Mesenchymal stem cell (in vitro differentiated cells and primary cell): ENCODE measurements at regions not wholly inside any gene's neighbourhood (a gene's known extent, or its start where the extent isn't known, plus 50 kb on each side); places are given as distances from the start of the nearest gene placed in this dataset.

Experiments
- DNase-seq: peaks from one replicate; pipeline ENCODE4 v3.0.0-alpha.2; 2013
- H2AFZ ChIP-seq: one replicate; pipeline ENCODE4 v1.6.1; 2013; ENCODE audit warnings: low read depth, mild to moderate bottlenecking, control low read depth, inconsistent platforms, low read length, moderate library complexity
- H2AK5ac ChIP-seq: 2 replicates; pipeline ENCODE4 v1.6.1; 2013; ENCODE audit warnings: low read length, moderate library complexity, mild to moderate bottlenecking, inconsistent platforms; ENCODE audit not compliant: severe bottlenecking
- H2BK120ac ChIP-seq: one replicate; pipeline ENCODE4 v1.6.1; 2013; ENCODE audit warnings: low read depth, mild to moderate bottlenecking, inconsistent platforms, low read length, moderate library complexity
- H2BK12ac ChIP-seq, 2 experiments: one replicate each; pipeline ENCODE4 v1.6.1; 2013; ENCODE audit warnings: inconsistent platforms in 2 of 2, low read length in 2 of 2, mild to moderate bottlenecking in 2 of 2, moderate library complexity in 2 of 2, control low read depth in 1 of 2
- H2BK15ac ChIP-seq: one replicate; pipeline ENCODE4 v1.6.1; 2013; ENCODE audit warnings: mild to moderate bottlenecking, low read depth, inconsistent platforms; ENCODE audit not compliant: poor library complexity, severe bottlenecking
- H2BK5ac ChIP-seq: 2 replicates; pipeline ENCODE4 v1.6.1; 2013; ENCODE audit warnings: low read depth, mild to moderate bottlenecking, low read length, control low read depth, inconsistent platforms; ENCODE audit not compliant: poor library complexity, severe bottlenecking
- H3K14ac ChIP-seq, 2 experiments: one replicate each; pipeline ENCODE4 v1.6.1; 2013; ENCODE audit warnings: inconsistent platforms in 2 of 2, low read length in 2 of 2, control low read depth in 1 of 2, mild to moderate bottlenecking in 1 of 2, moderate library complexity in 1 of 2
- H3K18ac ChIP-seq, 2 experiments: one replicate each; pipeline ENCODE4 v1.6.1; 2013; ENCODE audit warnings: inconsistent platforms in 2 of 2, low read length in 2 of 2, control low read depth in 1 of 2, low read depth in 1 of 2, mild to moderate bottlenecking in 1 of 2
- H3K23ac ChIP-seq, 2 experiments: one replicate each; pipeline ENCODE4 v1.6.1; 2013; ENCODE audit warnings: inconsistent platforms in 2 of 2, low read length in 2 of 2, mild to moderate bottlenecking in 2 of 2, moderate library complexity in 2 of 2, control low read depth in 1 of 2
- H3K27ac ChIP-seq: 2 replicates; pipeline ENCODE4 v1.5.1; 2013; ENCODE audit warnings: mild to moderate bottlenecking, moderate library complexity, low read length, control low read depth, inconsistent platforms; ENCODE audit not compliant: poor library complexity, severe bottlenecking
- H3K27me3 ChIP-seq, 2 experiments: 2 replicates each; pipeline versions ENCODE4 v1.6.1 to v1.7.0; 2013; ENCODE audit warnings: low read length in 2 of 2, mild to moderate bottlenecking in 2 of 2, moderate library complexity in 2 of 2, control low read depth in 1 of 2, inconsistent platforms in 1 of 2; ENCODE audit not compliant: control insufficient read depth in 1 of 2, insufficient read depth in 1 of 2
- H3K36me3 ChIP-seq, 2 experiments: 2 replicates each; pipeline versions ENCODE4 v1.6.1 to v1.7.0; 2013; ENCODE audit warnings: low read length in 2 of 2, control low read depth in 1 of 2, inconsistent platforms in 1 of 2, low read depth in 1 of 2, mild to moderate bottlenecking in 1 of 2; ENCODE audit not compliant: insufficient read depth in 2 of 2, control insufficient read depth in 1 of 2
- H3K4ac ChIP-seq, 2 experiments: one replicate each; pipeline ENCODE4 v1.6.1; 2013; ENCODE audit warnings: inconsistent platforms in 2 of 2, low read length in 2 of 2, mild to moderate bottlenecking in 2 of 2, moderate library complexity in 2 of 2, control low read depth in 1 of 2, low read depth in 1 of 2
- H3K4me1 ChIP-seq: 2 replicates; pipeline ENCODE4 v1.6.1; 2013; ENCODE audit warnings: low read depth, low read length, control low read depth; ENCODE audit not compliant: control insufficient read depth, insufficient read depth
- H3K4me2 ChIP-seq: 2 replicates; pipeline ENCODE4 v1.6.1; 2013; ENCODE audit warnings: low read length, mild to moderate bottlenecking, inconsistent platforms; ENCODE audit not compliant: poor library complexity, severe bottlenecking
- H3K4me3 ChIP-seq, 2 experiments: 2 replicates each; pipeline versions ENCODE4 v1.5.1 to v1.7.0; 2013; ENCODE audit warnings: low read length in 2 of 2, mild to moderate bottlenecking in 2 of 2, control low read depth in 1 of 2, low read depth in 1 of 2; ENCODE audit not compliant: insufficient read depth in 1 of 2
- H3K79me1 ChIP-seq: replicated peaks from 2 replicates; pipeline ENCODE4 v1.6.1; 2013; ENCODE audit warnings: mild to moderate bottlenecking, control low read depth, low read length, inconsistent platforms; ENCODE audit not compliant: poor library complexity, severe bottlenecking
- H3K9ac ChIP-seq: 2 replicates; pipeline ENCODE4 v1.7.0; 2013; ENCODE audit warnings: mild to moderate bottlenecking, low read length, moderate library complexity
- H3K9me3 ChIP-seq: 2 replicates; pipeline ENCODE4 v1.7.0; 2013; ENCODE audit warnings: mild to moderate bottlenecking, low read length; ENCODE audit not compliant: control insufficient read depth
- H4K8ac ChIP-seq: one replicate; pipeline ENCODE4 v1.6.1; 2013; ENCODE audit warnings: inconsistent platforms, mild to moderate bottlenecking, low read length, moderate library complexity
- H4K91ac ChIP-seq: one replicate; pipeline ENCODE4 v1.6.1; 2013; ENCODE audit warnings: mild to moderate bottlenecking, low read length, inconsistent platforms
- WGBS: methylation state at CpG from one replicate; pipeline ENCODE4 v1.1.7; 2013; ENCODE audit warnings: mixed read lengths; 5-methylcytosine and 5-hydroxymethylcytosine counted together

DNA sequence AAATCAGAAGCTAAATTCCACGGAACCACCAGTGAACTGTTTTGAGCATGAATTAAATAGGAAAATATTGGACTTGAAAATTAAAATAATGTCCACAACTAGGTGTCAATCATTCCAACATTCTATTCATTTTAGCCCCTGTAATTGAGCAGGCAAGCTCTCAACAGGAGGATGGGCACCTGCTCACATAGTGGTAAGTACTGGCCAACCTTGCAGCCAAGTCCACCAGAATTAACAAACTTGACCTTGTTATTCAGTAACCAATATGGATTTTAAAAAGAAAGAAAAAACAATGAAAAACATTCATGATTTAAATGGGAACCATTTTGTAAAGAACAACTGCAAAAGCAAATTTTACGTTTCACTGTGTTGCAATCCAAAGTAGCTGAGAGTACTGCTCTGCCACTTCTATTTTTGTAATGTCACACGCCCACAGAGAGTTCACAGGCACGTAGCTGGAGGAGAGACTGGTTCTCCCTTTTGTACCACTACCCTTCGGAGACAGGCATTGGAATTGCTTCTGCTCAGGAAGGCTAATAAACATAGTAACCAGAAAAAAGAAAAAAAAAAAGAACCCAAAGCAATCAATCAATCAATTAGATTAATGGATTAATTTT lies 75.2 kb upstream of the F13A1 start:
- DNase-seq, result no peak
- peaks cover 0 to 13% of the 10 kb centered on the region in 2 experiments for H3K27me3 ChIP-seq
- no peaks in the 10 kb centered on the region for H3K9me3 ChIP-seq
- H3K36me3 ChIP-seq, result no peaks in the 10 kb centered on the region
- no peak overlapping the region for H2AFZ ChIP-seq
- H3K79me1 ChIP-seq, result no peaks in the 10 kb centered on the region
- H3K9ac ChIP-seq, result no peak overlapping the region
- no peak overlapping the region for H2AK5ac ChIP-seq
- WGBS, result 42% methylated on average over 3 of the region's 5 CpGs
- no peak overlapping the region for H4K91ac ChIP-seq
- no peak overlapping the region for H2BK15ac ChIP-seq
- no peak overlapping the region for H2BK5ac ChIP-seq
- H4K8ac ChIP-seq, result no peak overlapping the region
- no peak overlapping the region for H3K4ac ChIP-seq
- no peak overlapping the region for H3K4me3 ChIP-seq
- no peak overlapping the region for H2BK120ac ChIP-seq
- no peak overlapping the region for H3K4me2 ChIP-seq
- no peak overlapping the region for H3K14ac ChIP-seq
- H3K27ac ChIP-seq, result no peak overlapping the region
- H3K4me1 ChIP-seq, result no peaks in the 10 kb centered on the region
- no peak overlapping the region for H3K23ac ChIP-seq
- H2BK12ac ChIP-seq, result no peak overlapping the region
- no peak overlapping the region for H3K18ac ChIP-seq

DNA sequence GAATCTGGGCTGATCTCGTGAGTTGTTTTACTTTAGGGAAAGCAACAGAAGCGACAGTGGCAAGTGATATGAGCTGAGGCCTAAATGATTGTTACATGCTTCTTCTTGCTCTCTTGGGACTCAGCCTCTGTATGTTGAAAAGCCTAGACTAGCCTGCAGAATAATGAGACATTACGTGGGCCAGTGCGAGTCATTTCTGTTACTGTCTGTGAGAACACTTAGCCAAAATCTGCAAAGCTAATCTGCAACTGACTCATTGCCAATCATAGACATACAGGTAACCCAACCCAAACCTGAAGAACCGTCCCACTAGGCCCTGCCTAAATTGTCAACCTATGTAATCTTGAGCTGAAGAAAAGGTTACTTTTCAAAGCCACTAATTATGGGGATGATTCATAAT lies 77.4 kb upstream of the F13A1 start:
- H4K91ac ChIP-seq, result no peak overlapping the region
- H3K23ac ChIP-seq, result no peak overlapping the region
- DNase-seq, result no peak
- no peak overlapping the region for H3K14ac ChIP-seq
- no peak overlapping the region for H3K4me3 ChIP-seq
- H4K8ac ChIP-seq, result no peak overlapping the region
- no peak overlapping the region for H2AFZ ChIP-seq
- H3K36me3 ChIP-seq, result no peaks in the 10 kb centered on the region
- no peak overlapping the region for H3K4me2 ChIP-seq
- H2BK5ac ChIP-seq, result no peak overlapping the region
- no peak overlapping the region for H3K27ac ChIP-seq
- H2BK12ac ChIP-seq, result no peak overlapping the region
- H3K18ac ChIP-seq, result no peak overlapping the region
- 82% methylated on average over 4 of the region's 5 CpGs for WGBS
- no peaks in the 10 kb centered on the region for H3K9me3 ChIP-seq
- H2BK120ac ChIP-seq, result no peak overlapping the region
- no peak overlapping the region for H3K4ac ChIP-seq
- no peak overlapping the region for H3K9ac ChIP-seq
- no peak overlapping the region for H2BK15ac ChIP-seq
- H3K27me3 ChIP-seq, result peaks cover 0 to 11% of the 10 kb centered on the region in 2 experiments
- H2AK5ac ChIP-seq, result no peak overlapping the region
- no peaks in the 10 kb centered on the region for H3K79me1 ChIP-seq
- H3K4me1 ChIP-seq, result no peaks in the 10 kb centered on the region

DNA sequence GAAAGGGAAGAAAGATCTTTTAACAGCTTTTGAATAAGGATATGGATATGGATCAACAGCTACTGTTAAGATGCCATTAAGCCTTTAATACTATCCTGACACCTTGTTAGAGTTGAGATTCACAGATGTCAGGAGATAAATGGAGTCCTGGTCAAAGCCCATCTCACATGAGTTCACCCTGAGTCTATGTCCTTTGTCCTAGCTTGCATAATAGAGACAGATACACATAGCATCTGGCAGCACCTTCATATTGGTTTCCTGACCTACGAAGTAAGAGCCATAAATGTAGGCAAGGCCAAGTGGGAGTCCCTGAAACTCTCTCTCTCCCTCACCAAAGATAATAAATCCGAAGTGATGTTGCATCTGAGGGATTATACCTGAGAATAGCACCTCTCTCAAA lies 79.1 kb upstream of the F13A1 start:
- H3K79me1 ChIP-seq, result no peaks in the 10 kb centered on the region
- no peak overlapping the region for H2AK5ac ChIP-seq
- no peak overlapping the region for H4K91ac ChIP-seq
- H2BK120ac ChIP-seq, result no peak overlapping the region
- no peak overlapping the region for H3K4me3 ChIP-seq
- H3K18ac ChIP-seq, result no peak overlapping the region
- H2BK5ac ChIP-seq, result no peak overlapping the region
- peaks cover 0 to 9% of the 10 kb centered on the region in 2 experiments for H3K27me3 ChIP-seq
- H2AFZ ChIP-seq, result no peak overlapping the region
- H3K14ac ChIP-seq, result no peak overlapping the region
- H3K27ac ChIP-seq, result no peak overlapping the region
- no peak overlapping the region for H2BK15ac ChIP-seq
- H4K8ac ChIP-seq, result no peak overlapping the region
- no peaks in the 10 kb centered on the region for H3K36me3 ChIP-seq
- H3K4ac ChIP-seq, result no peak overlapping the region
- 20% methylated on average over 1 of the region's 2 CpGs for WGBS
- H2BK12ac ChIP-seq, result no peak overlapping the region
- no peak overlapping the region for H3K9ac ChIP-seq
- H3K23ac ChIP-seq, result no peak overlapping the region
- no peaks in the 10 kb centered on the region for H3K4me1 ChIP-seq
- no peak overlapping the region for H3K4me2 ChIP-seq
- H3K9me3 ChIP-seq, result no peaks in the 10 kb centered on the region
- no peak for DNase-seq

DNA sequence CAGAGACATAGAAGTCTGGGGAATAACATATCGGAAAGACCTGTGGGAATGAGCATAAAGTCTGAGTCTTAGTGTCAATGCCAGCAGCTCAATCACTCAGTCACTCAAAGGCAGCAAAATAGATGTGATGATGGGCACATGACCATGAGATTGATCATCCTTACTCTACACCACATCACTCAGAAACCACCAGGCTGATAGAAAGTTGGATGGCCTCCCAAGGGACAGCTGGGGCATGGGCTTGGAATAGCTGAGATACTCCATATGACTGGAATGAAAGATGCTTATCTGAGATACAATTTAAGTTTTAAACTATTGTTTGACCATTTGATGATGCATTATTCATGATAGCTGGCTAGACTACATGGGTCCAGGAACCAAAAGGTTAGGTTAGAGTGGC lies 80.9 kb upstream of the F13A1 start:
- Histone ChIP-seq H4K8ac (no peak overlapping the region), H2BK120ac (no peak overlapping the region), H4K91ac (no peak overlapping the region), H2BK12ac (no peak overlapping the region), H3K27me3 (peaks cover 0 to 9% of the 10 kb centered on the region in 2 experiments), H3K23ac (no peak overlapping the region), H3K9ac (no peak overlapping the region), H3K4ac (no peak overlapping the region), H2BK15ac (no peak overlapping the region), H3K4me3 (no peak overlapping the region), H2BK5ac (no peak overlapping the region), H2AFZ (no peak overlapping the region), H3K18ac (no peak overlapping the region), H3K36me3 (no peaks in the 10 kb centered on the region), H3K79me1 (no peaks in the 10 kb centered on the region), H3K14ac (no peak overlapping the region), H3K27ac (no peak overlapping the region), H3K4me1 (no peaks in the 10 kb centered on the region), H2AK5ac (no peak overlapping the region), H3K9me3 (no peaks in the 10 kb centered on the region), H3K4me2 (no peak overlapping the region)
- 86% methylated on average over 1 of the region's 1 CpG for WGBS
- no peak for DNase-seq
